Inflammatory macrophage (primary cell): ENCODE measurements at regions not wholly inside any gene's neighbourhood (a gene's known extent, or its start where the extent isn't known, plus 50 kb on each side); places are given as distances from the start of the nearest gene placed in this dataset.
"Not testable (repeated sequence)": the region's sequence is repeated elsewhere in the genome, so short reads cannot be mapped to it uniquely, and the experiment has no call there.

Experiments used
- DNase-seq, 2 donors: peaks; one replicate each; pipeline ENCODE4 v3.0.0-alpha.2; 2020 to 2022

GRCh38 chr9:115313545-115313944 is 195.6 kb upstream of the TNC start:
- no peak for DNase-seq

DNA sequence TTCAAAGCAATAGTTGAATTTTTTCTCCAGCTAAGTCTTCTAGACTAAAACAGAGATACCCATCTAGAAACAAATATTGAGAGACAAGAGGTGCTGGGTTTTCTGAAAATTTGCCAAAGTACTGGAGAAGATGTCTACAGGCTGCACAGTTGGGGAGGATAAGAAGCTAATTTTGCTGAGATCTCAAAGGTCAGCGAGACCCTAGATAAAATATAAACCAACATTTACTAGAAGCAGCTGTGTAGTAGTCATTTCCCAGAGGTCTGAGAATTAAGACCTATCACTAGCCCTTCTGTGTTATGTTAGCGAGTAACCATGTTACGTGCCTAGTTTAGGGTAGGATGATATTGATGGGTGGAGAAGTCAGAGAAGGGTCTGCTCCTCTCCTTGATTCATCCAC is 208.5 kb upstream of the TNC start:
- no peak for DNase-seq

DNA sequence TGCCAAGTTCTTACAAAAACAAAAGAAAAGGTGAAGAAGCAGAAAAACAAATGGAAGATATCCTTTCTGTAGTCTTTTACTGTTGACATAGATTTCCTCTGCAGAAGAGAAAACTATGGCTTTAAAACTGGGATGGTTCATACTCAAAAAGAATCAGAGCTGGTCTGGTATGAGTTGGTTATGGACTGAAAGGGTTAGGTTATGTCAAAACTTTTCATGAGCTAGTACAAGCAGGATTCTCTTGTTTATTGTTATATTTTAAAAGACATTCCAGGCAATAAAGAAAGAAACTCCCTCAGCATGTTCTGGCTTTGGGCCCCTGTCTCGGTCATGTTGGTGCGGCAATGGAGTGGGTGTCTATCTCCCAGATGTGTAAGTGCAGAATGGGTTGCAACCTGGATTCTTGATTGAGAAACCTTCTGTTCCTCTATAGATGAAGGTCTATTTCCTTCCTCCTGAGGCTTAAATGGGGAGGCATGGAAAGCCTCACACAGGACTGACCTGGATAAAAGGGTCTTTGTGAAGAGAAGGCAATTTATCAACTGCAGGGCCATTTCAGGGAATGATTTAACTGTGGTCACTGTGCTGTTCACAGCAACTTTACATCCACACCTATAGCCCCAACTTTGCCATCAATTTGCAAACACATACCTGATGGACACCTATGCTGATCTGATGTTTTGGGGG is 209.6 kb upstream of the TNC start:
- no peak for DNase-seq

DNA sequence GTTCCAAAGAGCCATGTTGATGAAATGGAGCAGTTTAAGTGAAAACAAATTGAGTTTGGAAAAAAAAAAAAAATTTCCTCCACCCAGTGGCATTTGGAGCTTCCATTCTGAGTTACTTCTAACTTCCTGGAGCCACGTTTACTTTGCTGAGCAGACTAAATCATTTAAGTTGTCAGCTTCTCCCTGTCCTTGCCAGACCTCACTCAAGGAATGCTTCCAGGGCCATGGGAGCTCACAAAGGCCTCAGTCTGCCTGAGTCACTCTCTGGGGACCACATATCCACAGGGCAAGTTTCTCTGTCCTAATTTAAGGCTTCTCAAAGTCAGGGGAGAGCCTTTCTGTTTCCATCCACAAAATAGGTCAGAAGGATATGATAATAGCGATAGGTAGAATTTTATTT is 210.3 kb upstream of the TNC start:
- no peak for DNase-seq

DNA sequence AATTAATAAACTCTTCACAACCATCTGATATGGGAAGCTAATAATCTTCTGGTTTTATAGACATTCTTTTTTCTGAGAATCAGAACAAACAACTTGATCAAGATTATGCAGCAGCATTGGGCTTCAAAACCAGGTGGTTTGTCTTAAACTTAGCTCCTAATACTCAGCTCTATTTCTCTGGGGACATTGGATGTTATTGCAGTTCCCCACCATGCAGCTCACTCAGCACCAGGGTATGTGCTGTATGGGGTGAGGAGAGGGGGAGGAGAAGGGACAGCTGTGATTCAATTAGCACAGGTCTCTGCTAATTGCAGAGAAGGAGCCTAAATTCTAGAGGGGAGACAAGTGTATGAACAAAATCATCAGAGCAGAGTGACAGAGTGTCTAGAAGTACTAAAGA is 210.7 kb upstream of the TNC start:
- no peak for DNase-seq

- no peak for DNase-seq
Observed at GRCh38 chr9:115333277-115334070, 215.5 kb upstream of the TNC start.

DNA sequence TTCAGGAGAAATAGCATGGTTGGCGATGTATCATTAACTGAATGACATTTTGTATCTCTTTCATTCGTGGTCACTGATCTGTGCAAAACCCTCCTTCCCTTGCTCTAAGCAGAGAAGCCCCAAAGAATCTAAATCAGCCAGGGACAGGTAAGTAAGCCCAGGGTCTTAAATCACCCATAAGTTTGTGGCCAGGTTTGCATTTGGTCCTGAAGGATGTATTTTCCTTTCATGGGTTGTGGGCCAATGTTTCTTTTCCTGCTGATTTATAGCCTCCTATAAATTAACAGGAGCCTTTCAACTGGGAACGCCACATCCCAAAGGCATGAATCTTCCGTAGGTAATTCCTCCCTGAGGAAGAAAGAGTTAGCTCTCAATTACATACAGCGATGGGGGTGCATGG is 217.5 kb upstream of the TNC start:
- DNase-seq = no peak

DNA sequence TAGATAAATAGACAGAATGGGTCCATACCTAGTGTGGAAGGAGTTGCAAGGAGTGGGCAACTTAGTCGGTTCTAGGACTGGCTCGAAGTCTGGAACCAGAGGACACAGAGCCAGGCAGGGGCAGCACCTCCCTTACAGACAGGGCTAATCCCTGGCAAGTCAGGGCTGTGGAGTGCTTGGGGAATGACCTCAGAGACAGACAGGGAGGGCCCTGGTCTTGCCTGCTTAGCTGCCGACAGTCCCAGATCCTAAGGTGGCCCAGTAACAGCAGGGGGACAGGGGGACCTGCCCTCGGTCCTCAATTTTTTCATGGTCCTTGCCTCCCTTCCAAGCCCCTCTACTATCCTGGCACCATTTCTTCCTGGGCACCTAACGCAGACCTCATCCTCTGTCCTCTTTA is 222.4 kb upstream of the TNC start:
- DNase-seq = no peak

- DNase-seq = no peak
Observed at GRCh38 chr9:115341426-115341825, 223.5 kb upstream of the TNC start.

DNA sequence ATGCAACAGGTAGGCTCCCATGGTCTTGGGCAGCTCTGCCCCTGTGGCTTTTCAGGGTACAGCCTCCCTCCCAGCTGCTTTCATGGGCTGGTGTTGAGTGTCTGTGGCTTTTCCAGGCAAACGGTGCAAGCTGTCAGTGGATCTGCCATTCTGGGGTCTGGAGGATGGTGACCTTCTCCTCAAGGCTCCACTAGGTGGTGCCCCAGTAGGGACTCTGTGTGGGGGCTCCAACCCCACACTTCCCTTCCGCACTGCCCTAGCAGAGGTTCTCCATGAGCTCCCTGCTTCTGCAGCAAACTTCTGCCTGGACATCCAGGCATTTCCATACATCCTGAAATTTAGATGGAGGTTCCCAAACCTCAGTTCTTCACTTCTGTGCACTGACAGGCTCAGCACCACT is 229.8 kb upstream of the TNC start:
- not testable (repeated sequence) for DNase-seq

GRCh38 chr9:115348936-115349335 is 231.0 kb upstream of the TNC start:
- not testable (repeated sequence) for DNase-seq

DNA sequence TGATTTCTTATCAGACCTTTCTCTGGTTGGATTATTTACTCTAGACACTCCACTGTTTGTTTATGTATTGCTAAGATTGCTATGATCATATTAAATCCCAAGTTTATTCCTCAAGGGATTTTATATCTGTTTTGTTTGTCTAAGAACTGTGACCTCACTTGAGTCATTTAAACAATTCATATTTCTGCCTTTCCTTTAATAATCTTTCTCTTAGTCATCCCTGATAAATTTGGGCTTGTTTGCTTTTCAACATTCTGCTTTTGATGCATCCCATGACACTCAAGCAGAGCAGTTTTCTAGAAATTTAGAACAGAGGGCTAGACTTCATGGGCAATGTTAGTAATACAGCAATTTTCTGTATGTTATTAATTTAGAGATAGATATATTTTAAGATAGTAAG is 231.6 kb upstream of the TNC start:
- DNase-seq = no peak

GRCh38 chr9:115350548-115350947 is 232.6 kb upstream of the TNC start:
- no peak for DNase-seq

- no peak for DNase-seq
Observed at GRCh38 chr9:115353681-115354080, 235.7 kb upstream of the TNC start.

DNA sequence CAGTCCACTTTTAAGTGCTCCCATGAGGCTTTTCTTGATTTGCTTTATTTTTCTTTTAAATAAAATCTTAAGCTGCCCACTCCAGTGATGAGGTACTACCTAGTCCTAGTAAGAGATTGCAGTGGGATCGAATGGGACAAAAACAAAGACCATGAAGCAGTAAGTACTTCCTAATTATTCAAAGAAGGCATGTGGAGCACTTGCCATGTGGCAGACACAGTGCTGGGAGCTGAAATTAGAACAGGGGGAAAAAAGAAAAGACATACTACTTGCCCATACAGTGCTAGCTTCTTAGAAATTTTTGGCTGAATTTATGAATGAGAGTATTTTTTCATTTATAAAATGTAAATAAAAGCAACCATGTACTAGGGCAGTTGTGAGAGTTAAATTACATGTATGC is 239.9 kb upstream of the TNC start:
- DNase-seq = no peak

- no peak for DNase-seq
Observed at GRCh38 chr9:115359017-115359780, 241.2 kb upstream of the TNC start.

DNA sequence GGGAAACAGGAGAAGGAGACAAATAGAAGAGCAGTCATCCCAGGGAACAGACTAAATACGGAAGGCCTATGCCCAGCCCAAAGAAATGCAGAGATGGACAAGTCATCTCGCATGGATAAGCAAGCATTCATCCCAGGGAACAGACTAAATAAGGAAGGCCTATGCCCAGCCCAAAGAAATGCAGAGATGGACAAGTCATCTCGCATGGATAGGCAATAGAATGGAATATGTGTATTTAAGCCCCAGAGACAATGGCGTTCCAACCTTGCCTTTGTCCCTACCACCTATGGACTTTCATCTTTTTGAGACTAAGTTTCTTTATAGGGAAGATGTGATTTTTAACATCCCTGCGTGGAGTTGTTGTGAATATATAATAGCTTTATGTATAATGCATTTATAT is 242.2 kb upstream of the TNC start:
- no peak for DNase-seq

- DNase-seq = no peak
Observed at GRCh38 chr9:115362101-115362500, 244.1 kb upstream of the TNC start.

DNA sequence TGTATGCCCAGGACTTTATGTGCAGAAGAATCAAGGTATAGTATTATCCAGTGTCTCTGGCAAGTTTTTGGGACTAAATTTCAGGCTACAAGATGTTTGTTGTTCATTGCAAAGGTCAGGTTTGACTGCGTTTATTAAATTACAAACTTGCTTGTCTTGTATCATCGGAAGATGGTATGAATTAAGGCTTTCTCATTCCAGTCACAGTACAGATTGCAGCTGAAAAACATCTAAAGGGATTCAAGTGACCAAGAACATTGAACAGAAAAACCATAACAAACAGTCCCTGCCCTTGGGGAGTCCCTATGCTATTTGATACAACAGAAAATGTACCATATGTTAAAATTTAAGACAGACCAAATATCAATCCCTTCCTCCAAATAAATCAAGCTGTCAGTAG is 244.7 kb upstream of the TNC start:
- no peak for DNase-seq

DNA sequence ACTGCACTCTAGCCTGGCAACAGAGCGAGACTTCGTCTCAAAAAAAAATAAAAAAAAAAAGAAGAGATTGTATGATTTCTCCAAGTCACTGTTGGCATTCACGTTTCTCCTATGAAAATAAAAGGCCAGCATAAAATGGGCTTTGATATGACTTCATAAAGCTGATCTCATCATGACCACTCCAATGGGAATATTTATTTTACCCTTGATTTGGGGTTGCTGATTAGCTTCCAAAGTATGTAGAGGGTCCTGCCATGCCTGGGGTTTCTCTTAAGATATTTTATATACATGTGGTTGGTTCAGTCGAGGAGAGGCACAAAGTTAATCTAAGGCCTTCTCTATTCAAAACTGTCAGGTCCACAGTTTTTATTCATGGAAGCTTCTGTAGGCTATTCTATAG is 247.0 kb upstream of the TNC start:
- no peak for DNase-seq

- DNase-seq = no peak
Observed at GRCh38 chr9:115367321-115367720, 249.4 kb upstream of the TNC start.

- no peak for DNase-seq
Observed at GRCh38 chr9:115367780-115368525, 250.0 kb upstream of the TNC start.
